NB4 (cell line): ENCODE measurements at regions not wholly inside any gene's neighbourhood (a gene's known extent, or its start where the extent isn't known, plus 50 kb on each side); places are given as distances from the start of the nearest gene placed in this dataset.

Experiments used
- MYC ChIP-seq: IDR thresholded peaks from 2 replicates; pipeline ENCODE4 v1.6.1; 2011; ENCODE audit warnings: low read depth, low read length
- POLR2A ChIP-seq: IDR thresholded peaks from 2 replicates; pipeline ENCODE4 v1.6.1; 2011; ENCODE audit warnings: mild to moderate bottlenecking; ENCODE audit not compliant: insufficient read length; ENCODE audit errors: extremely low read depth
- TF ChIP-seq, protein P1 (sequence below): IDR thresholded peaks from one replicate; pipeline ENCODE4 v1.5.1; 2012; ENCODE audit warnings: low read depth, low read length
- TF ChIP-seq, protein P2 (sequence below): IDR thresholded peaks from 2 replicates; pipeline ENCODE4 v1.6.1; 2011; ENCODE audit warnings: low read depth, low read length

GRCh38 chr4:170776983-170777382, 687.2 kb upstream of the AADAT start:
- TF ChIP-seq, protein P1, sequence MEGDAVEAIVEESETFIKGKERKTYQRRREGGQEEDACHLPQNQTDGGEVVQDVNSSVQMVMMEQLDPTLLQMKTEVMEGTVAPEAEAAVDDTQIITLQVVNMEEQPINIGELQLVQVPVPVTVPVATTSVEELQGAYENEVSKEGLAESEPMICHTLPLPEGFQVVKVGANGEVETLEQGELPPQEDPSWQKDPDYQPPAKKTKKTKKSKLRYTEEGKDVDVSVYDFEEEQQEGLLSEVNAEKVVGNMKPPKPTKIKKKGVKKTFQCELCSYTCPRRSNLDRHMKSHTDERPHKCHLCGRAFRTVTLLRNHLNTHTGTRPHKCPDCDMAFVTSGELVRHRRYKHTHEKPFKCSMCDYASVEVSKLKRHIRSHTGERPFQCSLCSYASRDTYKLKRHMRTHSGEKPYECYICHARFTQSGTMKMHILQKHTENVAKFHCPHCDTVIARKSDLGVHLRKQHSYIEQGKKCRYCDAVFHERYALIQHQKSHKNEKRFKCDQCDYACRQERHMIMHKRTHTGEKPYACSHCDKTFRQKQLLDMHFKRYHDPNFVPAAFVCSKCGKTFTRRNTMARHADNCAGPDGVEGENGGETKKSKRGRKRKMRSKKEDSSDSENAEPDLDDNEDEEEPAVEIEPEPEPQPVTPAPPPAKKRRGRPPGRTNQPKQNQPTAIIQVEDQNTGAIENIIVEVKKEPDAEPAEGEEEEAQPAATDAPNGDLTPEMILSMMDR: no peak
- TF ChIP-seq POLR2A (no peak), MYC (no peak)
- TF ChIP-seq, protein P2, sequence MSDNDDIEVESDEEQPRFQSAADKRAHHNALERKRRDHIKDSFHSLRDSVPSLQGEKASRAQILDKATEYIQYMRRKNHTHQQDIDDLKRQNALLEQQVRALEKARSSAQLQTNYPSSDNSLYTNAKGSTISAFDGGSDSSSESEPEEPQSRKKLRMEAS: no peak
